ENCODE measurements at regions not wholly inside any gene's neighbourhood (a gene's known extent, or its start where the extent isn't known, plus 50 kb on each side); places are given as distances from the start of the nearest gene placed in this dataset.

DNA sequence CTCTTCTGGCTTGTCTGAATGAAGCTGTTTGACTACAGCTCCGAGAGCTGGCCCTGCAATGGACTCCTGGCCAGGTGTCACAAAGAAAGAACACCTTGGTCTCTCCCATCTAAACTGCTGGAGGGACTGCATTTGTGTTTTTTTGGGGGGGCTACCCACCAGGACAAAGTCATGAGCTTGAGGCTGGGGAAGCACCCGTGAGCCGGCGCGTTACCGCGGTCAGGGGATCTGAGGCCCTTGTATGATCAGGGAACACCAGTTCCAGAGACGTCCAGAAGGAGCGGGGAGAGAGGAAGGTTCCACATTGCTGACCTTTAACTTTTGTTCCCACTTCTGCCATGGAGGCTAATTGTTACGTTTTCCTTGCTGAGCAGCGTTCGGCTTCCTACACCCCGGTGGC lies 84.5 kb upstream of the C1orf174 start:
- no peaks in the 10 kb centered on the region for H3K9me1 ChIP-seq (ENCODE audit: insufficient read depth, low read length)
- H4K5ac ChIP-seq (ENCODE audit: low read depth, low read length): no peak overlapping the region
- H2BK120ac ChIP-seq (ENCODE audit: low read depth, low read length): no peak overlapping the region
- H3K56ac ChIP-seq (ENCODE audit: extremely low read depth, insufficient read depth, low read length): no peak overlapping the region
- no TSS peak for BruUV-seq (replicated peaks)
- no peak overlapping the region for H4K91ac ChIP-seq (ENCODE audit: insufficient read depth, low read depth, low read length)
- POLR2A ChIA-PET (ENCODE audit: unreplicated experiment): no interaction called here
- H3K4ac ChIP-seq (ENCODE audit: low read depth, low read length): no peak overlapping the region
- in situ Hi-C loops (cut with MboI; ENCODE audit: low sequenced_read_pairs) (no loop called here), dilution Hi-C loops (cut with HindIII; ENCODE audit: low sequenced_read_pairs, unreplicated experiment) (no loop called here), intact Hi-C loops (cut with micrococcal nuclease) (no loop called here)
- H2BK15ac ChIP-seq (ENCODE audit: low read depth, low read length): no peak overlapping the region
- H3K4me3 ChIP-seq (ENCODE audit: insufficient read depth, low read depth, low read length): no peak overlapping the region
- peaks cover 47% of the 10 kb centered on the region for H3K9me3 ChIP-seq (ENCODE audit: control insufficient read depth, insufficient read depth, low read length)
- ATAC-seq (ENCODE audit: low read depth): no peak
- 90% methylated on average over 2 of the region's 13 CpGs; no CpG with 5 or more reads in 1 of the 2 experiments for WGBS, 2 experiments (ENCODE audit: extremely low coverage in 2 of 2, insufficient read length in 1 of 2)
- no peak overlapping the region for H2BK5ac ChIP-seq (ENCODE audit: low read depth, low read length, poor library complexity, severe bottlenecking)
- H2AK5ac ChIP-seq (ENCODE audit: low read depth, low read length): no peak overlapping the region
- H4K20me1 ChIP-seq (ENCODE audit: insufficient read depth, low read length): no peaks in the 10 kb centered on the region
- no peaks in the 10 kb centered on the region for H3K79me1 ChIP-seq (ENCODE audit: low read depth in 1 of 2, low read length in 2 of 2)
- H3K36me3 ChIP-seq (ENCODE audit: control insufficient read depth, insufficient read depth, low read length): no peaks in the 10 kb centered on the region
- no peak overlapping the region for H3K27ac ChIP-seq (ENCODE audit: insufficient read depth, low read length)
- H3K4me1 ChIP-seq (ENCODE audit: control insufficient read depth, insufficient read depth, low read length): no peaks in the 10 kb centered on the region
- no peak overlapping the region for H2AK9ac ChIP-seq (replicated peaks; ENCODE audit: low read depth, low read length, poor library complexity)
- DNase-seq: no peak
- H2AFZ ChIP-seq (replicated peaks; ENCODE audit: low read length, poor library complexity): no peak overlapping the region
- TF ChIP-seq, protein P1, sequence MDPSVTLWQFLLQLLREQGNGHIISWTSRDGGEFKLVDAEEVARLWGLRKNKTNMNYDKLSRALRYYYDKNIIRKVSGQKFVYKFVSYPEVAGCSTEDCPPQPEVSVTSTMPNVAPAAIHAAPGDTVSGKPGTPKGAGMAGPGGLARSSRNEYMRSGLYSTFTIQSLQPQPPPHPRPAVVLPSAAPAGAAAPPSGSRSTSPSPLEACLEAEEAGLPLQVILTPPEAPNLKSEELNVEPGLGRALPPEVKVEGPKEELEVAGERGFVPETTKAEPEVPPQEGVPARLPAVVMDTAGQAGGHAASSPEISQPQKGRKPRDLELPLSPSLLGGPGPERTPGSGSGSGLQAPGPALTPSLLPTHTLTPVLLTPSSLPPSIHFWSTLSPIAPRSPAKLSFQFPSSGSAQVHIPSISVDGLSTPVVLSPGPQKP (IDR thresholded peaks at IDR 0.05; ENCODE audit: borderline replicate concordance, low read depth, low read length): no peak
- TF ChIP-seq CEBPB (IDR thresholded peaks at IDR 0.05; ENCODE audit: low read depth, low read length): no peak
- TF ChIP-seq BHLHE40 (IDR thresholded peaks at IDR 0.05; ENCODE audit: low read depth, low read length): no peak
- TF ChIP-seq SMC3 (IDR thresholded peaks at IDR 0.05; ENCODE audit: low read depth, low read length): no peak
- TF ChIP-seq RFX5 (IDR thresholded peaks at IDR 0.05; ENCODE audit: low read depth, low read length): no peak
- no peak for TF ChIP-seq MAFK (IDR thresholded peaks at IDR 0.05; ENCODE audit: low read depth, low read length)
- TF ChIP-seq MAZ (IDR thresholded peaks at IDR 0.05; ENCODE audit: borderline replicate concordance, low read depth, low read length): no peak
- H3K14ac ChIP-seq (replicated peaks; ENCODE audit: low read depth, low read length): no peak overlapping the region
- H3K18ac ChIP-seq (ENCODE audit: low read depth, low read length): no peak overlapping the region
- no peak overlapping the region for H3K23ac ChIP-seq (ENCODE audit: low read depth, low read length)
- no peaks in the 10 kb centered on the region for H3K27me3 ChIP-seq (ENCODE audit: control insufficient read depth, insufficient read depth, low read length)
- CTCF ChIA-PET: no interaction called here
- no peak overlapping the region for H3K9ac ChIP-seq (ENCODE audit: low read depth, low read length)
- no peak overlapping the region for H4K8ac ChIP-seq (ENCODE audit: low read depth in 2 of 2, low read length in 2 of 2)
- no peak overlapping the region for H3K4me2 ChIP-seq (ENCODE audit: low read depth, low read length)
- H2BK20ac ChIP-seq (ENCODE audit: low read depth, low read length): no peak overlapping the region
